ENCODE measurements at regions not wholly inside any gene's neighbourhood (a gene's known extent, or its start where the extent isn't known, plus 50 kb on each side); places are given as distances from the start of the nearest gene placed in this dataset.

GRCh38 chr3:118666-119065, 77.9 kb upstream of the CHL1 start:
- Histone ChIP-seq H3K27ac (ENCODE audit: low read depth, low read length) (no peak overlapping the region), H3K9ac (ENCODE audit: low read length) (no peak overlapping the region), H3K4me3 (ENCODE audit: insufficient read depth, low read length, poor library complexity, severe bottlenecking) (no peak overlapping the region), H3K36me3 (ENCODE audit: low read length) (no peaks in the 10 kb centered on the region), H3K9me2 (replicated peaks; ENCODE audit: insufficient read depth, low read length) (no peaks in the 10 kb centered on the region), H3K4me2 (ENCODE audit: low read depth, low read length, poor library complexity, severe bottlenecking) (no peak overlapping the region), H3K79me2 (ENCODE audit: insufficient read depth, low read length) (no peaks in the 10 kb centered on the region), H3K27me3 (ENCODE audit: low read length) (no peaks in the 10 kb centered on the region), H4K20me1 (ENCODE audit: low read depth, low read length) (no peaks in the 10 kb centered on the region), H3F3A (ENCODE audit: insufficient read depth) (no peaks in the 10 kb centered on the region), H3K9me3 (ENCODE audit: insufficient read depth, low read length) (no peaks in the 10 kb centered on the region), H2AFZ (ENCODE audit: low read depth, low read length, severe bottlenecking) (no peak overlapping the region)
- TF ChIP-seq EZH2phosphoT487 (conservative IDR thresholded peaks at IDR 0.05; ENCODE audit: low read length), result no peak
- no peak for TF ChIP-seq CTCF (IDR thresholded peaks at IDR 0.05; ENCODE audit: insufficient read depth, low read length, poor library complexity, severe bottlenecking)

GRCh38 chr3:123341-123740, 73.2 kb upstream of the CHL1 start:
- Histone ChIP-seq H4K20me1 (ENCODE audit: low read depth, low read length) (no peaks in the 10 kb centered on the region), H3K36me3 (ENCODE audit: low read length) (no peaks in the 10 kb centered on the region), H3K4me2 (ENCODE audit: low read depth, low read length, poor library complexity, severe bottlenecking) (no peak overlapping the region), H3K9ac (ENCODE audit: low read length) (no peak overlapping the region), H3K27ac (ENCODE audit: low read depth, low read length) (no peak overlapping the region), H3K9me2 (replicated peaks; ENCODE audit: insufficient read depth, low read length) (no peaks in the 10 kb centered on the region), H3K9me3 (ENCODE audit: insufficient read depth, low read length) (no peaks in the 10 kb centered on the region), H3F3A (ENCODE audit: insufficient read depth) (no peaks in the 10 kb centered on the region), H3K4me3 (ENCODE audit: insufficient read depth, low read length, poor library complexity, severe bottlenecking) (no peak overlapping the region), H3K27me3 (ENCODE audit: low read length) (no peaks in the 10 kb centered on the region), H2AFZ (ENCODE audit: low read depth, low read length, severe bottlenecking) (no peak overlapping the region), H3K79me2 (ENCODE audit: insufficient read depth, low read length) (no peaks in the 10 kb centered on the region)
- TF ChIP-seq CTCF (IDR thresholded peaks at IDR 0.05; ENCODE audit: insufficient read depth, low read length, poor library complexity, severe bottlenecking) (no peak), EZH2phosphoT487 (conservative IDR thresholded peaks at IDR 0.05; ENCODE audit: low read length) (no peak)

GRCh38 chr3:124557-125179, 71.9 kb upstream of the CHL1 start:
- no peaks in the 10 kb centered on the region for H3F3A ChIP-seq (ENCODE audit: insufficient read depth)
- H3K9me2 ChIP-seq (replicated peaks; ENCODE audit: insufficient read depth, low read length), result no peaks in the 10 kb centered on the region
- no peak for TF ChIP-seq EZH2phosphoT487 (conservative IDR thresholded peaks at IDR 0.05; ENCODE audit: low read length)
- no peak for TF ChIP-seq CTCF (IDR thresholded peaks at IDR 0.05; ENCODE audit: insufficient read depth, low read length, poor library complexity, severe bottlenecking)
- H3K27me3 ChIP-seq (ENCODE audit: low read length), result no peaks in the 10 kb centered on the region
- no peaks in the 10 kb centered on the region for H3K79me2 ChIP-seq (ENCODE audit: insufficient read depth, low read length)
- H3K27ac ChIP-seq (ENCODE audit: low read depth, low read length), result no peak overlapping the region
- no peak overlapping the region for H3K4me3 ChIP-seq (ENCODE audit: insufficient read depth, low read length, poor library complexity, severe bottlenecking)
- H3K4me2 ChIP-seq (ENCODE audit: low read depth, low read length, poor library complexity, severe bottlenecking), result no peak overlapping the region
- H4K20me1 ChIP-seq (ENCODE audit: low read depth, low read length), result no peaks in the 10 kb centered on the region
- H3K9ac ChIP-seq (ENCODE audit: low read length), result no peak overlapping the region
- H2AFZ ChIP-seq (ENCODE audit: low read depth, low read length, severe bottlenecking), result no peak overlapping the region
- no peaks in the 10 kb centered on the region for H3K9me3 ChIP-seq (ENCODE audit: insufficient read depth, low read length)
- no peaks in the 10 kb centered on the region for H3K36me3 ChIP-seq (ENCODE audit: low read length)

All from SU-DHL-6 (cell line).